A549 (cell line): ENCODE measurements at regions not wholly inside any gene's neighbourhood (a gene's known extent, or its start where the extent isn't known, plus 50 kb on each side); places are given as distances from the start of the nearest gene placed in this dataset.

Experiments
- ATAC-seq, 2 experiments: fragments of 200-7000 bp in 1 of 2; fragments of >200 bp in 1 of 2; cut with Nextera tagmentation in 1 of 2; cut with Tn5 transposase in 1 of 2; 3 replicates each; pipeline versions ENCODE4 v1.8.0 to v1.9.1; 2018 to 2020; ENCODE audit warnings: mild to moderate bottlenecking in 1 of 2, moderate library complexity in 1 of 2
- CTCF ChIA-PET: fragments of 300-600 bp; sonication (Branson Sonifier 250); formaldehyde crosslinking; extraction: SDS; loops from one replicate; lab custom pipeline; 2021; ENCODE audit warnings: antibody characterized with exemption, inconsistent platforms; lab: Yijun Ruan, JAX
- POLR2A ChIA-PET: fragments of 350-600 bp; formaldehyde crosslinking; extraction: SDS; loops from one replicate; lab custom pipeline; 2021; ENCODE audit warnings: antibody characterized with exemption, inconsistent platforms; lab: Yijun Ruan, JAX
- DNase-seq, 2 experiments: peaks; one replicate each; pipeline versions ENCODE4 v3.0.0 to v3.0.0-alpha.2; 2011 to 2016; ENCODE audit warnings: low read depth in 1 of 2, low spot score in 1 of 2
- FAIRE-seq: peaks from 2 replicates; lab custom pipeline; 2011; peaks lifted over from hg19 to GRCh38; lab: Jason Lieb, UNC
- H3K27ac ChIP-seq, 2 experiments: fragments of >200 bp; sonication (Bioruptor Twin); formaldehyde crosslinking; 3 replicates each; pipeline ENCODE4 v1.5.1; 2016 to 2017
- H3K4me1 ChIP-seq: fragments of >200 bp; sonication (Bioruptor Twin); formaldehyde crosslinking; 3 replicates; pipeline ENCODE4 v1.6.1; 2016
- H3K4me2 ChIP-seq: fragments of >200 bp; sonication (Bioruptor Twin); formaldehyde crosslinking; 3 replicates; pipeline ENCODE4 v1.6.1; 2016
- H3K4me3 ChIP-seq: fragments of >200 bp; sonication (Bioruptor Twin); formaldehyde crosslinking; 3 replicates; pipeline ENCODE4 v1.5.1; 2016
- H3K9me3 ChIP-seq: fragments of >200 bp; sonication (Bioruptor Twin); formaldehyde crosslinking; 3 replicates; pipeline ENCODE4 v1.6.1; 2016
- BHLHE40 ChIP-seq: IDR thresholded peaks from 2 replicates; pipeline ENCODE4 v1.6.1; 2012; ENCODE audit warnings: low read depth, low read length, inconsistent platforms
- CHD2 ChIP-seq: fragments of 150-350 bp; IDR thresholded peaks from 2 replicates; pipeline ENCODE4 v1.6.1; 2014; ENCODE audit warnings: low read length; ENCODE audit not compliant: partially characterized antibody
- E2F6 ChIP-seq: IDR thresholded peaks from 2 replicates; pipeline ENCODE4 v1.6.1; 2012; ENCODE audit warnings: low read depth, borderline replicate concordance
- EHF ChIP-seq: fragments of 250-450 bp; sonication (Bioruptor Pico); IDR thresholded peaks from 2 replicates; pipeline ENCODE4 v1.5.0; 2020; ENCODE audit warnings: mild to moderate bottlenecking
- EP300 ChIP-seq, 2 experiments: fragments of >200 bp; sonication (Bioruptor Twin); formaldehyde crosslinking; IDR thresholded peaks; 2 replicates in 1 of 2; 3 replicates in 1 of 2; pipeline ENCODE4 v1.6.1; 2016 to 2017
- HDAC2 ChIP-seq: fragments of 200-600 bp; sonication (generic); IDR thresholded peaks from 2 replicates; pipeline ENCODE4 v1.6.1; 2016
- HOXA7 ChIP-seq: fragments of 250-450 bp; sonication (Bioruptor Pico); IDR thresholded peaks from 2 replicates; pipeline ENCODE4 v1.5.0; 2020; ENCODE audit warnings: mild to moderate bottlenecking, moderate library complexity
- HOXB13 ChIP-seq: fragments of 250-450 bp; sonication (Bioruptor Pico); IDR thresholded peaks from 2 replicates; pipeline ENCODE4 v1.5.0; 2020; ENCODE audit warnings: low read depth, mild to moderate bottlenecking, moderate library complexity
- KDM1A ChIP-seq: fragments of 200-600 bp; sonication (generic); IDR thresholded peaks from 2 replicates; pipeline ENCODE4 v1.6.1; 2016; ENCODE audit warnings: low read depth, mild to moderate bottlenecking
- KDM5A ChIP-seq: fragments of 200-600 bp; sonication (generic); IDR thresholded peaks from 2 replicates; pipeline ENCODE4 v1.6.1; 2016; ENCODE audit warnings: antibody characterized with exemption, mild to moderate bottlenecking
- MAFK ChIP-seq: fragments of 450-650 bp; IDR thresholded peaks from 2 replicates; pipeline ENCODE4 v1.6.1; 2014; ENCODE audit not compliant: partially characterized antibody
- MYC ChIP-seq: IDR thresholded peaks from 2 replicates; pipeline ENCODE4 v1.6.1; 2012; ENCODE audit warnings: mild to moderate bottlenecking, inconsistent platforms, low read length, improper control_type of control experiment, borderline replicate concordance
- RCOR1 ChIP-seq: fragments of 150-350 bp; IDR thresholded peaks from 2 replicates; pipeline ENCODE4 v1.6.1; 2014; ENCODE audit warnings: antibody characterized with exemption, low read length, low read depth
- REST ChIP-seq: fragments of 200-600 bp; sonication (generic); IDR thresholded peaks from 2 replicates; pipeline ENCODE4 v1.6.1; 2016; ENCODE audit warnings: antibody characterized with exemption, mild to moderate bottlenecking, moderate library complexity
- RFX5 ChIP-seq: fragments of 450-650 bp; IDR thresholded peaks from 2 replicates; pipeline ENCODE4 v1.7.1; 2014; ENCODE audit warnings: antibody characterized with exemption, mild to moderate bottlenecking, moderate library complexity
- TFCP2L1 ChIP-seq: fragments of 250-450 bp; sonication (Bioruptor Pico); IDR thresholded peaks from 2 replicates; pipeline ENCODE4 v1.5.0; 2021; ENCODE audit warnings: mild to moderate bottlenecking
- ZSCAN20 ChIP-seq: fragments of 250-450 bp; sonication (Bioruptor Pico); IDR thresholded peaks from 2 replicates; pipeline ENCODE4 v1.8.0; 2022; ENCODE audit warnings: mild to moderate bottlenecking, moderate library complexity
- WGBS: methylation state at CpG from one replicate; pipeline ENCODE4 v1.1.6; 2017; ENCODE audit errors: missing lambda C conversion rate; 5-methylcytosine and 5-hydroxymethylcytosine counted together
- TF ChIP-seq, protein P1 (sequence below): fragments of 150-350 bp; IDR thresholded peaks from 2 replicates; pipeline ENCODE4 v1.6.1; 2014; ENCODE audit warnings: low read depth, mild to moderate bottlenecking, low read length
- TF ChIP-seq, protein P2 (sequence below): fragments of 250-450 bp; sonication (Bioruptor Pico); IDR thresholded peaks from 2 replicates; pipeline ENCODE4 v1.5.0; 2020; ENCODE audit warnings: low read depth, mild to moderate bottlenecking, moderate library complexity
- TF ChIP-seq, protein P3 (sequence below): IDR thresholded peaks from 2 replicates; pipeline ENCODE4 v1.6.1; 2012

DNA sequence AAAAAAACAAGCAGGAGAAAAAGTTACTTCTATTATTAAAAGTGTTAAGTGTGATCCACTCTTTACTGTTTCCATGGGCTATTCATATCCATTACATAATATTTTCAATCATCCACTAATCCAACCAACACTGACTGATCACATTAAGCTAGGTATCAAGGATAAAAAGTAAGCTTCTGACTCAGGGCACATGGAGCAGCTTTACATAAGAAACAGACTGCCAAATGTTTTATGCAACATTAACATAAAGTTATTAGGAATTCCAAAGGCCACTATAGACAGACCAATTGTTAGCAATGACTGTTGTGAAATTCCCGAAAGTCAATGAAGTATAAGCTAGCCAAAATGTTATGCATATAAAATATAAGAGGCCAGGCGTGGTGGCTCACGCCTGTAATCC, 277.6 kb downstream of the ZEB2 start:
- Histone ChIP-seq H3K4me3 (no peak overlapping the region), H3K27ac (no peak overlapping the region), H3K9me3 (no peaks in the 10 kb centered on the region), H3K4me1 (no peaks in the 10 kb centered on the region), H3K4me2 (no peak overlapping the region)
- TF ChIP-seq MYC, result no peak
- no peak for TF ChIP-seq TFCP2L1 (CRISPR knock-in tag)
- TF ChIP-seq, protein P1, sequence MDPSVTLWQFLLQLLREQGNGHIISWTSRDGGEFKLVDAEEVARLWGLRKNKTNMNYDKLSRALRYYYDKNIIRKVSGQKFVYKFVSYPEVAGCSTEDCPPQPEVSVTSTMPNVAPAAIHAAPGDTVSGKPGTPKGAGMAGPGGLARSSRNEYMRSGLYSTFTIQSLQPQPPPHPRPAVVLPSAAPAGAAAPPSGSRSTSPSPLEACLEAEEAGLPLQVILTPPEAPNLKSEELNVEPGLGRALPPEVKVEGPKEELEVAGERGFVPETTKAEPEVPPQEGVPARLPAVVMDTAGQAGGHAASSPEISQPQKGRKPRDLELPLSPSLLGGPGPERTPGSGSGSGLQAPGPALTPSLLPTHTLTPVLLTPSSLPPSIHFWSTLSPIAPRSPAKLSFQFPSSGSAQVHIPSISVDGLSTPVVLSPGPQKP, result no peak
- TF ChIP-seq REST, result no peak
- TF ChIP-seq, protein P2, sequence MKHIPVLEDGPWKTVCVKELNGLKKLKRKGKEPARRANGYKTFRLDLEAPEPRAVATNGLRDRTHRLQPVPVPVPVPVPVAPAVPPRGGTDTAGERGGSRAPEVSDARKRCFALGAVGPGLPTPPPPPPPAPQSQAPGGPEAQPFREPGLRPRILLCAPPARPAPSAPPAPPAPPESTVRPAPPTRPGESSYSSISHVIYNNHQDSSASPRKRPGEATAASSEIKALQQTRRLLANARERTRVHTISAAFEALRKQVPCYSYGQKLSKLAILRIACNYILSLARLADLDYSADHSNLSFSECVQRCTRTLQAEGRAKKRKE (CRISPR knock-in tag), result no peak
- TF ChIP-seq HDAC2, result no peak
- TF ChIP-seq EP300 (IDR thresholded peaks at IDR 0.05), result no peak
- no peak for TF ChIP-seq ZSCAN20 (CRISPR knock-in tag)
- TF ChIP-seq MAFK, result no peak
- TF ChIP-seq KDM1A, result no peak
- no peak for DNase-seq
- ChIA-PET POLR2A (no interaction called here), CTCF (no interaction called here)
- no peak for ATAC-seq
- whole genome bisulfite sequencing, result 77% methylated on average over 3 of the region's 3 CpGs
- FAIRE-seq, result no peak

GRCh38 chr2:144241801-144242200, 278.1 kb downstream of the ZEB2 start:
- H3K27ac ChIP-seq, result no peak overlapping the region
- CTCF ChIA-PET, result no interaction called here
- DNase-seq (no peak), FAIRE-seq (no peak), ATAC-seq (no peak)
- no peak overlapping the region for H3K4me2 ChIP-seq
- no peak overlapping the region for H3K4me3 ChIP-seq
- POLR2A ChIA-PET, result no interaction called here
- H3K9me3 ChIP-seq, result no peaks in the 10 kb centered on the region
- no peaks in the 10 kb centered on the region for H3K4me1 ChIP-seq
- TF ChIP-seq RFX5 (no peak), HOXA7 (CRISPR knock-in tag) (no peak), CHD2 (no peak), HOXB13 (no peak), KDM5A (no peak), E2F6 (no peak), BHLHE40 (no peak), RCOR1 (no peak), MYC (no peak), EP300 (IDR thresholded peaks at IDR 0.05) (no peak), EHF (CRISPR knock-in tag) (no peak)
- TF ChIP-seq, protein P3, sequence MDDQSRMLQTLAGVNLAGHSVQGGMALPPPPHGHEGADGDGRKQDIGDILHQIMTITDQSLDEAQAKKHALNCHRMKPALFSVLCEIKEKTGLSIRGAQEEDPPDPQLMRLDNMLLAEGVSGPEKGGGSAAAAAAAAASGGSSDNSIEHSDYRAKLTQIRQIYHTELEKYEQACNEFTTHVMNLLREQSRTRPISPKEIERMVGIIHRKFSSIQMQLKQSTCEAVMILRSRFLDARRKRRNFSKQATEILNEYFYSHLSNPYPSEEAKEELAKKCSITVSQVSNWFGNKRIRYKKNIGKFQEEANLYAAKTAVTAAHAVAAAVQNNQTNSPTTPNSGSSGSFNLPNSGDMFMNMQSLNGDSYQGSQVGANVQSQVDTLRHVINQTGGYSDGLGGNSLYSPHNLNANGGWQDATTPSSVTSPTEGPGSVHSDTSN, result no peak
- TF ChIP-seq, protein P2 (CRISPR knock-in tag), result no peak
- WGBS, result 71% methylated on average over 1 of the region's 1 CpG
